Peyer's patch (tissue), 4 donors: ENCODE measurements at regions not wholly inside any gene's neighbourhood (a gene's known extent, or its start where the extent isn't known, plus 50 kb on each side); places are given as distances from the start of the nearest gene placed in this dataset.

Source experiments
- CTCF ChIP-seq, 6 experiments: fragments of 450-650 bp in 4 of 6; fragments of 200-600 bp in 2 of 6; sonication (generic) in 1 of 6; IDR thresholded peaks; one replicate each; pipeline ENCODE4 v1.5.1; 2017 to 2019; ENCODE audit warnings: antibody characterized with exemption in 6 of 6, mild to moderate bottlenecking in 3 of 6, moderate library complexity in 1 of 6
- POLR2A ChIP-seq, 2 donors: fragments of 450-650 bp; IDR thresholded peaks; one replicate each; pipeline ENCODE4 v1.5.1; 2017; ENCODE audit warnings: antibody characterized with exemption in 2 of 2, mild to moderate bottlenecking in 2 of 2, moderate library complexity in 2 of 2

GRCh38 chr3:154955907-154956533 lies 124.1 kb upstream of the MME start:
- TF ChIP-seq CTCF (IDR thresholded peaks at IDR 0.05), result no peak
- TF ChIP-seq POLR2A (IDR thresholded peaks at IDR 0.05), result no peak
